ENCODE measurements at regions not wholly inside any gene's neighbourhood (a gene's known extent, or its start where the extent isn't known, plus 50 kb on each side); places are given as distances from the start of the nearest gene placed in this dataset.

GRCh38 chr12:34387711-34388635 lies 365.7 kb downstream of the ALG10 start:
- DNase-seq (ENCODE audit: low read depth, low spot score) (no peak), ATAC-seq (no peak), FAIRE-seq (no peak)
- no peaks in the 10 kb centered on the region for H3K27me3 ChIP-seq (replicated peaks in 1 of 2; ENCODE audit: control insufficient read depth in 2 of 2, insufficient read depth in 2 of 2, low read length in 1 of 2)
- SMC1A ChIA-PET (ENCODE audit: uncharacterized antibody, unreplicated experiment): no interaction called here
- H3K4me3 ChIP-seq: no peak overlapping the region
- in situ Hi-C loops (cut with MboI): loop anchor here (25.0 kb wide), 1 partner anchor 101 kb away; no protein-coding TSS in a partner anchor
- CTCF ChIA-PET: no interaction called here
- H3K9me3 ChIP-seq (replicated peaks; ENCODE audit: control insufficient read depth, insufficient read depth, low read length): peaks cover 3% of the 10 kb centered on the region; the same call in 1 of the 3 replicates
- no peak overlapping the region for H3K27ac ChIP-seq (ENCODE audit: control insufficient read depth, insufficient read depth)
- H4K20me1 ChIP-seq (ENCODE audit: control insufficient read depth, insufficient read depth): no peaks in the 10 kb centered on the region
- H3K9ac ChIP-seq (ENCODE audit: control insufficient read depth, insufficient read depth, low read length): no peak overlapping the region
- H2AFZ ChIP-seq (ENCODE audit: control insufficient read depth, low read depth, low read length): no peak overlapping the region
- H3K4me1 ChIP-seq (ENCODE audit: control insufficient read depth, insufficient read depth, low read length): no peaks in the 10 kb centered on the region
- 46% methylated on average over 25 of the region's 25 CpGs for WGBS (ENCODE audit: insufficient coverage, insufficient replicate concordance, low lambda C conversion rate, missing lambda C conversion rate)
- TF ChIP-seq ATF3 (IDR thresholded peaks at IDR 0.05; ENCODE audit: borderline replicate concordance, extremely low read depth, low read depth, low read length) (no peak), ZNF592 (IDR thresholded peaks at IDR 0.05) (no peak), KLF5 (IDR thresholded peaks at IDR 0.05; ENCODE audit: partially characterized antibody) (no peak), CBFB (IDR thresholded peaks at IDR 0.05; ENCODE audit: low read depth) (no peak), TCF12 (IDR thresholded peaks at IDR 0.05; ENCODE audit: low read depth, low read length) (no peak), SUPT20H (IDR thresholded peaks at IDR 0.05; ENCODE audit: borderline replicate concordance, control insufficient read depth, low read depth, low read length) (no peak), ZNF24 (IDR thresholded peaks at IDR 0.05) (no peak), MYC (IDR thresholded peaks at IDR 0.05; ENCODE audit: insufficient read depth, insufficient read length, insufficient replicate concordance, low read length, severe bottlenecking) (no peak), NFIC (IDR thresholded peaks at IDR 0.05; ENCODE audit: low read depth, low read length) (no peak), MEF2A (IDR thresholded peaks at IDR 0.05; ENCODE audit: insufficient read depth, low read depth, low read length) (no peak), KDM1A (IDR thresholded peaks at IDR 0.05; ENCODE audit: borderline replicate concordance) (no peak), CBX3 (IDR thresholded peaks at IDR 0.05; ENCODE audit: borderline replicate concordance, low read depth) (no peak), FOS (IDR thresholded peaks at IDR 0.05; ENCODE audit: borderline replicate concordance, extremely low read depth, insufficient read length) (no peak), ASH2L (IDR thresholded peaks at IDR 0.05; ENCODE audit: borderline replicate concordance, low read depth) (no peak), HSF1 (IDR thresholded peaks at IDR 0.05; ENCODE audit: low read depth, low read length) (no peak), EP300 (IDR thresholded peaks at IDR 0.05; ENCODE audit: borderline replicate concordance in 1 of 2, control insufficient read depth in 1 of 2, low read depth in 2 of 2, low read length in 2 of 2) (no peak)
- intact Hi-C loops (cut with micrococcal nuclease; ENCODE audit: unreplicated experiment): no loop called here
- BruUV-seq (replicated peaks): no TSS peak
- RAD21 ChIA-PET (ENCODE audit: unreplicated experiment): no interaction called here
- H3K36me3 ChIP-seq (ENCODE audit: control insufficient read depth in 2 of 2, insufficient read depth in 2 of 2, low read length in 1 of 2): no peaks in the 10 kb centered on the region
- H3K79me2 ChIP-seq (ENCODE audit: control insufficient read depth, insufficient read depth, low read length): no peaks in the 10 kb centered on the region
- H3K4me2 ChIP-seq (ENCODE audit: control insufficient read depth, insufficient read depth): no peak overlapping the region
- POLR2A ChIA-PET: no interaction called here
